Vagina (tissue), 2 donors: ENCODE measurements at regions not wholly inside any gene's neighbourhood (a gene's known extent, or its start where the extent isn't known, plus 50 kb on each side); places are given as distances from the start of the nearest gene placed in this dataset.

Experiments
- CTCF ChIP-seq, 3 experiments: fragments of 450-650 bp in 2 of 3; fragments of 200-600 bp in 1 of 3; sonication (generic) in 1 of 3; IDR thresholded peaks; one replicate each; pipeline ENCODE4 v1.5.1; 2017 to 2019; ENCODE audit warnings: antibody characterized with exemption in 3 of 3, mild to moderate bottlenecking in 2 of 3, moderate library complexity in 2 of 3
- POLR2A ChIP-seq, 2 donors: fragments of 450-650 bp; IDR thresholded peaks; one replicate each; pipeline ENCODE4 v1.6.1; 2017; ENCODE audit warnings: antibody characterized with exemption in 2 of 2, mild to moderate bottlenecking in 2 of 2, moderate library complexity in 2 of 2
- POLR2AphosphoS5 ChIP-seq, 2 donors: sonication (generic); formaldehyde crosslinking; IDR thresholded peaks; one replicate each; pipeline ENCODE4 v1.9.0; 2017; ENCODE audit warnings: antibody characterized with exemption in 2 of 2, mild to moderate bottlenecking in 2 of 2, low read depth in 1 of 2; ENCODE audit not compliant: insufficient read depth in 1 of 2

- no peak for TF ChIP-seq POLR2A (IDR thresholded peaks at IDR 0.05)
- TF ChIP-seq CTCF (IDR thresholded peaks at IDR 0.05) = no peak
- TF ChIP-seq POLR2AphosphoS5 (IDR thresholded peaks at IDR 0.05; ENCODE audit: insufficient read depth in 1 of 2, low read depth in 1 of 2) = no peak
Observed at GRCh38 chr2:138123741-138124140, 159.5 kb downstream of the HNMT start.
